ENCODE measurements at regions not wholly inside any gene's neighbourhood (a gene's known extent, or its start where the extent isn't known, plus 50 kb on each side); places are given as distances from the start of the nearest gene placed in this dataset.

- no peak for TF ChIP-seq CTCF (IDR thresholded peaks at IDR 0.05)
- TF ChIP-seq FOXJ3 (CRISPR knock-in tag; IDR thresholded peaks at IDR 0.05) = no peak
- no peak for TF ChIP-seq TAF1 (IDR thresholded peaks at IDR 0.05; ENCODE audit: borderline replicate concordance, low read depth, low read length)
Measured at GRCh38 chr14:39884091-39884490, 451.9 kb upstream of the FBXO33 start.
